Pancreas (tissue), 10 donors: ENCODE measurements at regions not wholly inside any gene's neighbourhood (a gene's known extent, or its start where the extent isn't known, plus 50 kb on each side); places are given as distances from the start of the nearest gene placed in this dataset.

Source experiments
- ATAC-seq, 4 donors: fragments of 200-7000 bp; cut with Tn5 transposase; one replicate each; pipeline versions ENCODE4 v1.8.0 to v1.9.1; 2020; ENCODE audit warnings: mild to moderate bottlenecking in 4 of 4, moderate library complexity in 4 of 4
- DNase-seq, 6 donors: peaks; one replicate each; pipeline ENCODE4 v3.0.0-alpha.2; 2020
- FAIRE-seq: peaks from 2 replicates; lab custom pipeline; 2012; peaks lifted over from hg19 to GRCh38; lab: Jason Lieb, UNC
- H3K27ac ChIP-seq, 4 donors: fragments of 200-600 bp; sonication (generic); 1 replicate in 3 of 4; 2 replicates in 1 of 4; pipeline versions ENCODE4 v1.5.0 to v1.8.0; 2020
- H3K27me3 ChIP-seq, 4 donors: fragments of 200-600 bp; one replicate each; pipeline ENCODE4 v1.8.0; 2021
- H3K36me3 ChIP-seq, 3 donors: fragments of 200-600 bp; sonication (generic) in 1 of 3; one replicate each; pipeline versions ENCODE4 v1.5.0 to v1.8.0; 2020 to 2021
- H3K4me1 ChIP-seq, 3 donors: fragments of 200-600 bp; one replicate each; pipeline ENCODE4 v1.8.0; 2021
- H3K4me3 ChIP-seq, 4 donors: fragments of 200-600 bp; sonication (generic) in 2 of 4; one replicate each; pipeline versions ENCODE4 v1.5.0 to v1.8.0; 2020 to 2021
- H3K9me3 ChIP-seq, 4 donors: fragments of 200-600 bp; one replicate each; pipeline ENCODE4 v1.8.0; 2021
- WGBS, 2 donors: extraction: QIAGEN DNeasy Blood & Tissue Kit; methylation state at CpG; one replicate each; pipeline ENCODE4 v1.1.7; 2013; 5-methylcytosine and 5-hydroxymethylcytosine counted together
- intact Hi-C, 3 donors: fragments of 100-400 bp; cut with DNase I; formaldehyde crosslinking; loops; one replicate each; pipeline versions ENCODE4 v1.11.1 to v1.14.2; 2022
- TF ChIP-seq, protein P1 (sequence below), 4 donors: fragments of 200-600 bp; sonication (generic) in 3 of 4; IDR thresholded peaks; one replicate each; pipeline versions ENCODE4 v1.5.0 to v1.8.0; 2021; ENCODE audit warnings: antibody characterized with exemption in 4 of 4
- donor health status: healthy with polysubstance abuse.
- donor health status: DM: no; HTN: no; CAD: no; lungs with moderate emphysema.
- donor health status: DM: no; HTN: no; CAD: no.
- donor health status: control.
- donor health status: control.
- donor health status: Bipolar disorder and iron deficiency.
- donor health status: DM: yes; HTN: yes; CAD: no.
- donor health status: DM: no; HTN: no; CAD: no.
- donor health status: DM: no; HTN: no; CAD: no.
- donor health status: DM: yes; HTN: yes; CAD: no.

DNA sequence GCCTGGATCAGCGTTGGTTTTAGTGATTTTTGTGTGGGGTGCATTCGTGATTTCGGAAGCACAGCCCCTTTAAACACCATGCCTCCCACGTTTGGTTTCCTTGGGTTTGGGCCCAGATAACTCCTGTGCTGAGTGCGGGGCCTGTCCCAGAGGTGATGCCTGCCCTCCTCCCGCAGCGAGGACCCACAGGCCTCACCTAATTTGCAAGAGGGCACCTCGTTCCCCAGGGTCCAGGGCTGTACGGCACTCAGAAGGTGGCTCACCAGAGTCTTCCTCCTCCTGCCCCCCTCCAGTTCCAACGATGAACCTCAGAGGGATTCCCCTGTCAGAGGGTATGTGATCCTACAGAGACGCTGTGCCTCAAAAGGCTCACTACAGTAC is 54.3 kb upstream of the SOX1 start:
- FAIRE-seq (no peak), DNase-seq (no peak), ATAC-seq (no peak)
- intact Hi-C loops: no loop called here
- WGBS, 2 donors: 60 to 75% methylated on average over 11 of the region's 11 CpGs
- TF ChIP-seq, protein P1, sequence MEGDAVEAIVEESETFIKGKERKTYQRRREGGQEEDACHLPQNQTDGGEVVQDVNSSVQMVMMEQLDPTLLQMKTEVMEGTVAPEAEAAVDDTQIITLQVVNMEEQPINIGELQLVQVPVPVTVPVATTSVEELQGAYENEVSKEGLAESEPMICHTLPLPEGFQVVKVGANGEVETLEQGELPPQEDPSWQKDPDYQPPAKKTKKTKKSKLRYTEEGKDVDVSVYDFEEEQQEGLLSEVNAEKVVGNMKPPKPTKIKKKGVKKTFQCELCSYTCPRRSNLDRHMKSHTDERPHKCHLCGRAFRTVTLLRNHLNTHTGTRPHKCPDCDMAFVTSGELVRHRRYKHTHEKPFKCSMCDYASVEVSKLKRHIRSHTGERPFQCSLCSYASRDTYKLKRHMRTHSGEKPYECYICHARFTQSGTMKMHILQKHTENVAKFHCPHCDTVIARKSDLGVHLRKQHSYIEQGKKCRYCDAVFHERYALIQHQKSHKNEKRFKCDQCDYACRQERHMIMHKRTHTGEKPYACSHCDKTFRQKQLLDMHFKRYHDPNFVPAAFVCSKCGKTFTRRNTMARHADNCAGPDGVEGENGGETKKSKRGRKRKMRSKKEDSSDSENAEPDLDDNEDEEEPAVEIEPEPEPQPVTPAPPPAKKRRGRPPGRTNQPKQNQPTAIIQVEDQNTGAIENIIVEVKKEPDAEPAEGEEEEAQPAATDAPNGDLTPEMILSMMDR (IDR thresholded peaks at IDR 0.05): no peak
- Histone ChIP-seq H3K27ac (no peak overlapping the region), H3K4me3 (no peak overlapping the region), H3K9me3 (no peaks in the 10 kb centered on the region), H3K36me3 (no peaks in the 10 kb centered on the region), H3K4me1 (no peaks in the 10 kb centered on the region), H3K27me3 (no peaks in the 10 kb centered on the region)

DNA sequence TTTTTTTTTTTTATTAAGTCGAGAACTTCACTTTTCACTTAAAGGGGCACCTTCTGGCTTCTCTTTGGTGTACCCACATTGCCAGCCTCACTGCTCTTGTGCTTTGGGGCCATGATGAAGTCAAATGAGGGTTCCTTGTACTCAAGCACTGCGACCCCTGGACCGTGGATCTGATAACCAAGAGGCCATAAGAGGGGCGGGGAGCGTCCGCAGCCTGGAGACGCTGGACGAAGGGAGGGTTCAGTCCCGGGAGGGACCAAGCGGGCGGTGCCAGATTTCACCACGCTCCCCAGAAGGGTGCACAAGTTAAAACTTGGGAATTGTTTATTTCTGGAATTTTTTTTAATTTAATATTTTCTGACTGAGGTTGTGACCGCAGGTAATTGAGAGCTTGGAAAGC is 53.3 kb upstream of the SOX1 start:
- H3K4me1 ChIP-seq: no peaks in the 10 kb centered on the region
- FAIRE-seq (no peak), ATAC-seq (no peak), DNase-seq (no peak)
- 67 to 84% methylated on average over 13 of the region's 13 CpGs for WGBS, 2 donors
- TF ChIP-seq, protein P1 (IDR thresholded peaks at IDR 0.05): no peak
- H3K36me3 ChIP-seq: no peaks in the 10 kb centered on the region
- H3K27me3 ChIP-seq: no peaks in the 10 kb centered on the region
- H3K9me3 ChIP-seq: no peaks in the 10 kb centered on the region
- intact Hi-C loops: no loop called here
- no peak overlapping the region for H3K4me3 ChIP-seq
- H3K27ac ChIP-seq: no peak overlapping the region

- Histone ChIP-seq H3K4me3 (no peak overlapping the region), H3K27me3 (peaks cover 0 to under 1% (median 0%) of the 10 kb centered on the region in 4 donors), H3K27ac (no peak overlapping the region), H3K36me3 (no peaks in the 10 kb centered on the region), H3K9me3 (no peaks in the 10 kb centered on the region), H3K4me1 (no peaks in the 10 kb centered on the region)
- intact Hi-C loops: no loop called here
- ATAC-seq (no peak), FAIRE-seq (no peak), DNase-seq (no peak)
- TF ChIP-seq, protein P1 (IDR thresholded peaks at IDR 0.05): no peak
- WGBS, 2 donors: 66 to 95% methylated on average over 29 of the region's 30 CpGs
Measured at GRCh38 chr13:112014857-112015256, 52.1 kb upstream of the SOX1 start.
